Astrocyte of the spinal cord (primary cell): ENCODE measurements at regions not wholly inside any gene's neighbourhood (a gene's known extent, or its start where the extent isn't known, plus 50 kb on each side); places are given as distances from the start of the nearest gene placed in this dataset.
A peak's percentile ranks its signal among the peaks of the same experiment; 100 is the strongest.
"Not testable (repeated sequence)": the region's sequence is repeated elsewhere in the genome, so short reads cannot be mapped to it uniquely, and the experiment has no call there.

Source experiments
- DNase-seq: peaks from one replicate; pipeline ENCODE4 v3.0.0; 2011; ENCODE audit warnings: low read depth, low spot score
- H3K4me3 ChIP-seq: 2 replicates; pipeline ENCODE4 v1.5.1; 2011; ENCODE audit warnings: low read depth, mild to moderate bottlenecking, low read length, moderate library complexity
- in situ Hi-C: cut with HindIII; loops from 2 replicates; pipeline ENCODE4 v1.10.0; 2017; ENCODE audit warnings: low sequenced_read_pairs
- TF ChIP-seq, protein P1 (sequence below): IDR thresholded peaks from 2 replicates; pipeline ENCODE4 v1.5.1; 2012; ENCODE audit warnings: low read depth, mild to moderate bottlenecking, low read length, inconsistent platforms

DNA sequence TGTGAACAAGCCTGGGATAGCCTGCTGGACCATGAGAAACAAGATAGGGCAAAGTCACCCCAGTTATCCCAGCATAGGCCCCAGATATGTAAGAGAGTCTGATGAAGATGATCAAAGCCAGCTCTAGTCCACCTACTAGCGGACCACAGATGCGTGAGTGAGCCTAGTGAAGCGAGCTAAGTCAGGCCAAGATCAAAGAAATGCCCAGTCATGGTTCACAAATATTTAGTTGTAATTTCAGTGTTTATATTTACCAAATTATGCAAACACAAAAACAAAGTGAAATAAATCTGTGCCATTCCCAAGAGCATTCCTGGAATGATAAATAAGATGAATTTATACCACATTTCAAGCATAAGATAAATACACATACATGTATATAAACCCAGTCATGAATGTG lies 308.1 kb upstream of the CTNNB1 start:
- H3K4me3 ChIP-seq = no peak overlapping the region
- TF ChIP-seq, protein P1, sequence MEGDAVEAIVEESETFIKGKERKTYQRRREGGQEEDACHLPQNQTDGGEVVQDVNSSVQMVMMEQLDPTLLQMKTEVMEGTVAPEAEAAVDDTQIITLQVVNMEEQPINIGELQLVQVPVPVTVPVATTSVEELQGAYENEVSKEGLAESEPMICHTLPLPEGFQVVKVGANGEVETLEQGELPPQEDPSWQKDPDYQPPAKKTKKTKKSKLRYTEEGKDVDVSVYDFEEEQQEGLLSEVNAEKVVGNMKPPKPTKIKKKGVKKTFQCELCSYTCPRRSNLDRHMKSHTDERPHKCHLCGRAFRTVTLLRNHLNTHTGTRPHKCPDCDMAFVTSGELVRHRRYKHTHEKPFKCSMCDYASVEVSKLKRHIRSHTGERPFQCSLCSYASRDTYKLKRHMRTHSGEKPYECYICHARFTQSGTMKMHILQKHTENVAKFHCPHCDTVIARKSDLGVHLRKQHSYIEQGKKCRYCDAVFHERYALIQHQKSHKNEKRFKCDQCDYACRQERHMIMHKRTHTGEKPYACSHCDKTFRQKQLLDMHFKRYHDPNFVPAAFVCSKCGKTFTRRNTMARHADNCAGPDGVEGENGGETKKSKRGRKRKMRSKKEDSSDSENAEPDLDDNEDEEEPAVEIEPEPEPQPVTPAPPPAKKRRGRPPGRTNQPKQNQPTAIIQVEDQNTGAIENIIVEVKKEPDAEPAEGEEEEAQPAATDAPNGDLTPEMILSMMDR = no peak
- in situ Hi-C loops = no loop called here

DNA sequence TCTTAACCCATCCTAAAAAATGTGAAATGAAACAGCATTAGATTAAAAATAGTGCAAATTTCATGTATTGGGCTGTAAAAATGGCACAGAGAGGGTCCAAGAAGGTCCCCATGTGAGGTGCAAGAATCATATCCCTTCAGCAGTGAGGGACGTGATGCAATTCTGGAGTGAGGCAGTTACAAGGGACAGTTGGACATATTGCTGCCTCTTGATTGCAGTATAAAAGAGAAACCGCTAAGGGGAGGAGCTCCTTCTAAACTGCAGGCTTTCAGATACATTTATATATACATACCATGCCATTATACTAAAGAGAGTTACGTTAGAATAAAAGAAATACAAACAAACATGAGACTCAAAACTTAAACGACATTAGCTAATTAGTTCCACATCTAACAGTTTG lies 304.2 kb upstream of the CTNNB1 start:
- DNase-seq = no peak
- H3K4me3 ChIP-seq = no peak overlapping the region
- TF ChIP-seq, protein P1 = no peak
- in situ Hi-C loops = no loop called here

More for the DNA sequence above, 308.1 kb upstream of the CTNNB1 start:
- no peak for DNase-seq

DNA sequence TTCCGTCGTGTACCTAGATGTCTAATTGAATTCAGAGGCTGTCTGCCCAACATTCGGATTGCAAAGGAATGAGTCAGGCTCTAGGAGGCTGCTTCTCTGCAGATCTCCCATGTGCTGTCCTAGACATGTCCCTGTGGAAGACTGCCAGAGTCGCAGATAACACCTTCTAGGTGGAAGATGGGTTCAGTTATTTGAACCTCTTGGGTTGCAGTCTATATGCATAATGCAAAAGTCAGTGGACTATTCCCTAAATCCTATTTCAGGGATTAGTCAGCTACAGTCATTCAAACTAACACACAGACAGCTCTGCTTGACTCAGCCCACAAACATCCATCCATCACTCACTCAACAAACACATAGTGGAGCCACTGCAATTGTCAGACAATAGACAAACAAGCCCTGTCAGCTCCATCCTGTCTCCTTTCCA lies 300.0 kb upstream of the CTNNB1 start:
- TF ChIP-seq, protein P1 = no peak
- H3K4me3 ChIP-seq = no peak overlapping the region
- DNase-seq = peak; percentile 66
- in situ Hi-C loops = no loop called here

DNA sequence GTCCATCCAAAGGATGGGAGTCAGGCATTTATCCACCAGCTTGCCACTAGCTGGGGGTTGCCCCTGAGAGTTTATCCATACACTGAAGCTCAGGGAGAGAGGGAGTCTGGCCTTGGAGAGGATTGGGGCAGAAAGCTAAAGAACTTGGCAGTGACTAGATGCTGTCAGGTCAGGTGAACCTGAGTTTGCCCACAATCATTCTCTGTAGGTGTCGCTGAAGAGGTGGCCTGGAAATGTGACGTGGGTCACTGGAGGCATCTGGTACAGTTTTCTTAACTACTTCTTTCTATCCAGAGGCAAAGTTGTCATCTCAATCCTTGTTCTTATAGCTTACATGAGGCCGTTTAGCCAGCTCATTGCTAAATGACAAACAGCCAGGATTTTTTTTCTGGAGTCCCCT lies 298.0 kb upstream of the CTNNB1 start:
- TF ChIP-seq, protein P1 = no peak
- DNase-seq = no peak
- in situ Hi-C loops = no loop called here
- no peak overlapping the region for H3K4me3 ChIP-seq

DNA sequence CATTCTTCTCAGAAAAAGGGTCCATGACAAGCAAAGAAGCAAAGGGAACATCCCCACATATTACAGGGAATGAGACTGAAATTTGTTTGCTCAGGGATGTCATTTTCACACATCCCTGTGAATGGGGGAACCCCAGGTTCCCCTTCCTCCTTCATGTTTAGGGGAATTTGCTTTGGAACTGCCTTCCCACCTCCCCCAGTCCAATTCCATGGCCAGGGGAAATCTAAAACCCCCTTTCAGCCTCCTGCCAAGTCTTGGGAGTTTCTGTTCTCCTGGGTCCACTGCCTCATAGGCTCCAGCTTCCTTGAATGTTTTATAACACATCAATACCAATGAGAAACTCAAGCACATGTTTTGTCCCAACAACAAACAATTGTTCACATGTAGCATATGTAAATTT lies 297.5 kb upstream of the CTNNB1 start:
- in situ Hi-C loops = no loop called here
- no peak overlapping the region for H3K4me3 ChIP-seq
- TF ChIP-seq, protein P1 = no peak
- DNase-seq = no peak

DNA sequence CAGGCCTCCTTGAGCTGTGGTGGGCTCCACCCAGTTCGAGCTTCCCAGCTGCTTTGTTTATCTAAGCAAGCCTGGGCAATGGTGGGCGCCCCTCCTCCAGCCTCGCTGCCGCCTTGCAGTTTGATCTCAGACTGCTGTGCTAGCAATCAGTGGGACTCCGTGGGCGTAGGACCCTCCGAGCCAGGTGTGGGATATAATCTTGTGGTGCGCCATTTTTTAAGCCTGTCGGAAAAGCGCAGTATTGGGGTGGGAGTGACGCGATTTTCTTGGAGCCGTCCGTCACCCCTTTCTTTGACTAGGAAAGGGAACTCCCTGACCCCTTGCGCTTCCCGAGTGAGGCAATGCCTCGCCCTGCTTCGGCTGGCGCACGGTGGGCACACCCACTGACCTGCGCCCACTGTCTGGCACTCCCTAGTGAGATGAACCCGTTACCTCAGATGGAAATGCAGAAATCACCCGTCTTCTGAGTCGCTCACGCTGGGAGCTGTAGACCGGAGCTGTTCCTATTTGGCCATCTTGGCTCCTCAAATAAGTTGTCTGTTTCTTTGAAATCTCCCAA lies 291.3 kb upstream of the CTNNB1 start:
- in situ Hi-C loops, H3K4me3 ChIP-seq, DNase-seq: not testable (repeated sequence)

DNA sequence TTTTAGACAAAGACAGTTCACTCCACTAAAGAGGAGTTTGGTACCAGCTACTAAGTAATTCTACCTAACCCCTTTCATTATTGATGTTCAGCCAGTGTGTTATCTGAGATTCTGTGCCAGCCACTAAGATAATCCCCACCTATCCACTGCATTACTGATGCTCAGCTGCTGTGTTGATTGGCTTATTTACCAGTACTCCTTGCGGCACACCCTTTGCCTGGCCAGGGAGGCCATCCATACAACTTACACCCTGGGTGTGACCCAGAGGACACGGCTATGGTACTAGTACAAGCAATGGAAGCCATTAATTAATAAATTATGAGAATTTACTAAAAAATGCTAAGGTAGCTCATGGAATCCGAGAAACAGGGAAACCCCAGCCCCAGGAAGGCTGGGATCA lies 290.7 kb upstream of the CTNNB1 start:
- no peak for DNase-seq
- TF ChIP-seq, protein P1 = no peak
- H3K4me3 ChIP-seq = no peak overlapping the region
- in situ Hi-C loops = no loop called here
